ENCODE measurements at regions not wholly inside any gene's neighbourhood (a gene's known extent, or its start where the extent isn't known, plus 50 kb on each side); places are given as distances from the start of the nearest gene placed in this dataset.

DNA sequence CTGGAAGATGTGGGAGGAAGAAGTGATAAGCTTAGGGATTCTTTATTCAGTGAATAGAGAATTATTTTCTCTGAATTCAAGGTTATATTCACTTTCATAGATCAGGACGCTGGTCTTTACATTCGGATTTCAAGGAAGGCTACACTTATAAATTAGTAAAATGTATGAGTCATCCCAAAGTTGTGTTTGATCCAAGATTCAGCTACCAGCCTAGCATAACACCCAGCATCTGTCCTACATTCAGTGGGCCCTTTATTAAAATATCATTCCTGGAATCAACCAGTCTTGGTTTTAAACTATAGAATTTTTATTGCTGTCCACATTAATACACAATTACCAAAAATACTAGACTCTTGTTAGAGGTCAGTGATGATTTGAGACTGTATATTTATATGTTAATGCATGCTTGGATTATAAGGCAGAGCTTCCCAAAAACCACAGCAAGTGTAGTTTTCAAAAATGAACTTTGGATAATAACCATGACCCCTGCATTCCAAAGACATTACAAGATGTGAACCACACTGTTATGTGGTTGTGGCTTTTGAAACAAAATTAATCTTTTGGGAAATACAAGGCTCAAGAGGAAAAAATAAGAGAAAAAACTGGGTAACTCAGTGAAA lies 210.7 kb upstream of the CNR1 start:
- no peak for ATAC-seq (ENCODE audit: low read depth)
- Mint-ChIP-seq H3K27me3 (peaks cover 3% of the 10 kb centered on the region), H3K4me3 (no peak overlapping the region), H3K9me3 (no peaks in the 10 kb centered on the region), H3K36me3 (no peaks in the 10 kb centered on the region), H3K27ac (no peak overlapping the region), H3K4me1 (no peaks in the 10 kb centered on the region)
- DNase-seq: no peak
- POLR2A ChIA-PET: no interaction called here

- H3K4me1 Mint-ChIP-seq: no peaks in the 10 kb centered on the region
- no peak overlapping the region for H3K4me3 Mint-ChIP-seq
- peaks cover 3% of the 10 kb centered on the region for H3K27me3 Mint-ChIP-seq
- DNase-seq (no peak), ATAC-seq (ENCODE audit: low read depth) (no peak)
- no peak overlapping the region for H3K27ac Mint-ChIP-seq
- no peaks in the 10 kb centered on the region for H3K36me3 Mint-ChIP-seq
- POLR2A ChIA-PET: no interaction called here
- H3K9me3 Mint-ChIP-seq: no peaks in the 10 kb centered on the region
These were observed 210.1 kb upstream of the CNR1 start for GRCh38 chr6:88376197-88376596.

DNA sequence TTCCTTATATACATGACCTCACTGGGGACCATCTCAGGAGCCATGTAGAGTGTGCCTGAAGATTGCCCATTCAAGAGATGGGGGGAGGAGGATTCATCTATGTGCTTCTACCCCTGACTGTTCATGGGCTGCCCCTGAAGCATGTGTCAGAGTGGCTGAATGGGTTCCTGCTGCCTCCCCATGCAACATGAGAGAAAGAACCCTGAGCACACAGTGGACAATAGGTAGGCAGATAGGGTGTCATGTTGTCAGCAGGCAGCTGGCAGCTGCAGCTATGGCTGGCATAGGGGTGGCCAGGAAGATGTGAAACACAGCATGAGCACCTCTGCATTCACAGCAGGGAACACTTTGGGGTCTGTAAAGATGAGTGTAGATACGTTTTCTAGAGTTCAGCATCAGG lies 208.4 kb upstream of the CNR1 start:
- H3K4me3 Mint-ChIP-seq: no peak overlapping the region
- no peaks in the 10 kb centered on the region for H3K36me3 Mint-ChIP-seq
- H3K27me3 Mint-ChIP-seq: peaks cover 3% of the 10 kb centered on the region
- H3K27ac Mint-ChIP-seq: no peak overlapping the region
- DNase-seq: no peak
- no peaks in the 10 kb centered on the region for H3K4me1 Mint-ChIP-seq
- POLR2A ChIA-PET: no interaction called here
- no peaks in the 10 kb centered on the region for H3K9me3 Mint-ChIP-seq
- ATAC-seq (ENCODE audit: low read depth): no peak

DNA sequence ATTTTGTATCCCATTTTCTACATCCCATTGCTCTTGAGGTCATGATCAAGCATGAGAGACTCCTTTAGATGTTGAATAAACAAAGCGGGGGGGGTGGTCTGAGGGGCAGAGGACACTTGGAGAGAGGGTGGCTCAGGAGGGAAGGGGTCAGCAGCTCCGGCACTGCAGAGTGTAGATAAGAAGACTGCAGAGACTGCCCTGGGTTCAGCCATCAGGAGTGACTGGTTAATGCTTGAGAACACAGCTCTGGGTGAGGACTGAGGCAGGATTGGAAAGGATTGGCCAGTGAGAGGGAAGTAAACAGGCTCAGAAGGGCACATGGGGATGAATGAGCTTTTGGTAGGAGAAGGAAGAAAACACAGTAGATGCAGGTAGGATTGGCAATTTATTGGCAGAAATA lies 205.3 kb upstream of the CNR1 start:
- ATAC-seq (ENCODE audit: low read depth) (no peak), DNase-seq (no peak)
- POLR2A ChIA-PET: no interaction called here
- H3K36me3 Mint-ChIP-seq: no peaks in the 10 kb centered on the region
- H3K27me3 Mint-ChIP-seq: peaks cover 3% of the 10 kb centered on the region
- H3K4me1 Mint-ChIP-seq: no peaks in the 10 kb centered on the region
- no peak overlapping the region for H3K27ac Mint-ChIP-seq
- H3K4me3 Mint-ChIP-seq: no peak overlapping the region
- H3K9me3 Mint-ChIP-seq: no peaks in the 10 kb centered on the region

DNA sequence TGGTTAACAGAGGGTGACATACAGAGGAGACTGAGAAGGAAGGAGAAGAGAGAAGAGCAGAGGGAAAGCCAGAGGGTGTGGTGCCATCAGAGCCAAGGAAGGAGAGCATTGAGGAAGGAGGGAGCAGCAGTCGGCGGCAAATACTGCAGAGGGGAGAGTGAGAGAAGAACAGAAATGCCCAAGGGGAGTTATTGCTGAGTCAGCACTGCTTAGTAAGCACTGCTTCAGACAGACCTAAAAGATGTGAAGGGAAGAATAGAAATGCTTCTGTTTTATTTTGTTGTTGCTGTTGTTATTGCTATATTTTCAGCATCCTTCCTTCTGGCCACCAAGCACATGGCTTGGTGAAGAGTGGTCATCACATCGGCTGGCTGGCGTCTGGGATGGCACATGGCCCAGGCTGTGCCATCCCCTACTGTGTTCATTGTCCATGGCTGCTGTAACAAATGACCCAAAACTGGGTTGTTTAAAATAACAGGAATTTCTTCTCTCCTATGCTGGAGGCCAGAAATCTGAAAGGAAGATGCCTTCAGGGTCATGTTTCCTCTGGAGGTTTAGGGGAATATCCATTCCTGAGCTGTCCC lies 204.1 kb upstream of the CNR1 start:
- H3K4me1 Mint-ChIP-seq: no peaks in the 10 kb centered on the region
- H3K9me3 Mint-ChIP-seq: no peaks in the 10 kb centered on the region
- no peak overlapping the region for H3K27ac Mint-ChIP-seq
- peaks cover under 1% of the 10 kb centered on the region for H3K27me3 Mint-ChIP-seq
- ATAC-seq (ENCODE audit: low read depth) (no peak), DNase-seq (no peak)
- no peak overlapping the region for H3K4me3 Mint-ChIP-seq
- no peaks in the 10 kb centered on the region for H3K36me3 Mint-ChIP-seq
- POLR2A ChIA-PET: no interaction called here

- no peak for DNase-seq
- H3K9me3 Mint-ChIP-seq: no peaks in the 10 kb centered on the region
- H3K4me1 Mint-ChIP-seq: no peaks in the 10 kb centered on the region
- POLR2A ChIA-PET: no interaction called here
- H3K27ac Mint-ChIP-seq: no peak overlapping the region
- H3K4me3 Mint-ChIP-seq: no peak overlapping the region
- no peak for ATAC-seq (ENCODE audit: low read depth)
- no peaks in the 10 kb centered on the region for H3K36me3 Mint-ChIP-seq
- H3K27me3 Mint-ChIP-seq: no peaks in the 10 kb centered on the region
These were observed 203.1 kb upstream of the CNR1 start for GRCh38 chr6:88369262-88369661.

- no peak overlapping the region for H3K4me3 Mint-ChIP-seq
- no peak overlapping the region for H3K27ac Mint-ChIP-seq
- ATAC-seq (ENCODE audit: low read depth) (no peak), DNase-seq (no peak)
- H3K36me3 Mint-ChIP-seq: no peaks in the 10 kb centered on the region
- no peaks in the 10 kb centered on the region for H3K27me3 Mint-ChIP-seq
- H3K9me3 Mint-ChIP-seq: no peaks in the 10 kb centered on the region
- H3K4me1 Mint-ChIP-seq: no peaks in the 10 kb centered on the region
- POLR2A ChIA-PET: no interaction called here
These were observed 202.1 kb upstream of the CNR1 start for GRCh38 chr6:88368071-88368787.

DNA sequence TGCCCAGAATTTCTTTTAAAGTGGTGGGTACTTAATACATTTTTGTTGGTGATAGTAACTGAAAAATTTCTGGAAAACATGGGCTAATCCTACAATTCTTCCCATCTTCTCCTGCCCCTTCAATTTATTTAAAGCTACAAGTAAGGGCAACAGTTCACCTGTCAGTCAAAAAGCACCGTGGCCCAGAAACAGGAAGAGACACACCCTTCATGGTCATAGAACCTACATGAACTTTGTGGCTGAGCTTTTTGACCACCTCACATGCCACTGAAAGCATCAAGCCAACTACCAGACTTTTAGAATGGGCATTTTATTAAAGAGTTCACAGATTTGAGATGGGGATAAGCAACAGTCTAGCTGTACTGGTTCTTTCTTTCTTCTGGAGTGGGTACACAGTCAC lies 201.1 kb upstream of the CNR1 start:
- Mint-ChIP-seq H3K4me1 (no peaks in the 10 kb centered on the region), H3K9me3 (no peaks in the 10 kb centered on the region), H3K27ac (no peak overlapping the region), H3K27me3 (no peaks in the 10 kb centered on the region), H3K36me3 (no peaks in the 10 kb centered on the region), H3K4me3 (no peak overlapping the region)
- POLR2A ChIA-PET: no interaction called here
- DNase-seq (no peak), ATAC-seq (ENCODE audit: low read depth) (no peak)

DNA sequence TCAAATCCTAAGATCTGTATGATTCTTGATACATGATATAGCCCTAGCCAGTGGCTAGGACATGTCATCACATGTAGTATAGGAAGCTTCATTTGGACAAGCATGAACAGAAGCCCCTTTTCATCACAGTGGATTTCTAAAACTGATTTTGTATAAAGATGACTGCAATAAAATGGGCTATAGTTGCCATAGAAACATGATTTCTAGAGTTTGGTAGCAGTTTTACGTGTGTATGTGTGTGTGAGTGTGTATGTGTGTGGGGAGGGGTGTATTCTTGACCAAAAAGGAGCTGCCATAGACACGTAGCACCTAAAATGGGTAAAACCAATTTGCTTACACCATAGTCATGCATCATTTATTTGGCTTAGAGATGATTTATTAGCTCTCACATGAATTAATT lies 200.5 kb upstream of the CNR1 start:
- no peak for DNase-seq
- POLR2A ChIA-PET: no interaction called here
- Mint-ChIP-seq H3K4me3 (no peak overlapping the region), H3K27me3 (no peaks in the 10 kb centered on the region), H3K36me3 (no peaks in the 10 kb centered on the region), H3K9me3 (no peaks in the 10 kb centered on the region), H3K27ac (no peak overlapping the region), H3K4me1 (no peaks in the 10 kb centered on the region)
- no peak for ATAC-seq (ENCODE audit: low read depth)

DNA sequence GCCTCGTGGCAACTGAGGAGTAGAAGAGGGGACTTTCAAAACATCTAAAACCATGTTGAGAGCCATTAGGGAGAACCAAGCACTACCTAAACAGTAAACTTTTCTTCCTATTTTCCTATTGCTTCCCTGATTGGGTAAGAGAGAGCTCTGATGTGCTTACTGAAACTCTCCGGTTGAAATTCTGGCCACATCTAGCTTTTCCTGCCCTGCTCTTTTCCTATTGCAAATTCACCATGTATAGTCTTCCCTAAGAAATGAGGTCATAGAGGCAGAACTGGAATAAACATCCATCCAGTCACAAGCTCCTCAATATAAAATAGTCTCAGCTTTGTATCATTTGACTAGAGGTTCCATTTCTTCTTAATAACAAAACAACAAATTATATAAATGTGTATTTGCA lies 199.5 kb upstream of the CNR1 start:
- Mint-ChIP-seq H3K27me3 (no peaks in the 10 kb centered on the region), H3K36me3 (no peaks in the 10 kb centered on the region), H3K9me3 (no peaks in the 10 kb centered on the region), H3K27ac (no peak overlapping the region), H3K4me3 (no peak overlapping the region), H3K4me1 (no peaks in the 10 kb centered on the region)
- POLR2A ChIA-PET: no interaction called here
- ATAC-seq (ENCODE audit: low read depth) (no peak), DNase-seq (no peak)

DNA sequence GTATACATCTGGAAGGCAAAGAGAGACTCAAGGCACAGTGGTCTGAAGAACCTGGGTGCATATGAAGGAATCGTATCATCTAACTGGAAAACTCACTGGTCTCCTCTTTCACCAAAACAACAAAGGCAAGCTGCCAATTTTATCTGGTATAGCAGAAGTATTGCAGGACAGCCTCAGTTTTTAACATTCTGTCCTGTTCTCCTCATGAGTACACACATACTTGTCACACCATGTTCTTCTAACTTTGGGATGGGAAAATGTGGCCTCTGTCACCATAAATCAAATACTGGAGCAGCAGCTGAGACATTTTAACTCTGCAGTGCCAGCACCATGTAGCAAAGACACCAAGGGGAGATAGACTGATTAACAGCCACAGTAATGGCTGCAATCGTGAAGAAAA lies 199.1 kb upstream of the CNR1 start:
- H3K4me3 Mint-ChIP-seq: no peak overlapping the region
- DNase-seq (no peak), ATAC-seq (ENCODE audit: low read depth) (no peak)
- H3K36me3 Mint-ChIP-seq: no peaks in the 10 kb centered on the region
- POLR2A ChIA-PET: no interaction called here
- H3K4me1 Mint-ChIP-seq: no peaks in the 10 kb centered on the region
- H3K27me3 Mint-ChIP-seq: no peaks in the 10 kb centered on the region
- no peak overlapping the region for H3K27ac Mint-ChIP-seq
- no peaks in the 10 kb centered on the region for H3K9me3 Mint-ChIP-seq

- ATAC-seq (ENCODE audit: low read depth) (no peak), DNase-seq (no peak)
- Mint-ChIP-seq H3K9me3 (no peaks in the 10 kb centered on the region), H3K4me3 (no peak overlapping the region), H3K27ac (no peak overlapping the region), H3K4me1 (no peaks in the 10 kb centered on the region), H3K27me3 (no peaks in the 10 kb centered on the region), H3K36me3 (no peaks in the 10 kb centered on the region)
- POLR2A ChIA-PET: no interaction called here
These were observed 195.6 kb upstream of the CNR1 start for GRCh38 chr6:88361754-88362153.

- Mint-ChIP-seq H3K4me3 (no peak overlapping the region), H3K27me3 (no peaks in the 10 kb centered on the region), H3K36me3 (no peaks in the 10 kb centered on the region), H3K9me3 (no peaks in the 10 kb centered on the region), H3K4me1 (no peaks in the 10 kb centered on the region), H3K27ac (no peak overlapping the region)
- ATAC-seq (ENCODE audit: low read depth) (no peak), DNase-seq (no peak)
- POLR2A ChIA-PET: no interaction called here
These were observed 195.2 kb upstream of the CNR1 start for GRCh38 chr6:88361298-88361697.

DNA sequence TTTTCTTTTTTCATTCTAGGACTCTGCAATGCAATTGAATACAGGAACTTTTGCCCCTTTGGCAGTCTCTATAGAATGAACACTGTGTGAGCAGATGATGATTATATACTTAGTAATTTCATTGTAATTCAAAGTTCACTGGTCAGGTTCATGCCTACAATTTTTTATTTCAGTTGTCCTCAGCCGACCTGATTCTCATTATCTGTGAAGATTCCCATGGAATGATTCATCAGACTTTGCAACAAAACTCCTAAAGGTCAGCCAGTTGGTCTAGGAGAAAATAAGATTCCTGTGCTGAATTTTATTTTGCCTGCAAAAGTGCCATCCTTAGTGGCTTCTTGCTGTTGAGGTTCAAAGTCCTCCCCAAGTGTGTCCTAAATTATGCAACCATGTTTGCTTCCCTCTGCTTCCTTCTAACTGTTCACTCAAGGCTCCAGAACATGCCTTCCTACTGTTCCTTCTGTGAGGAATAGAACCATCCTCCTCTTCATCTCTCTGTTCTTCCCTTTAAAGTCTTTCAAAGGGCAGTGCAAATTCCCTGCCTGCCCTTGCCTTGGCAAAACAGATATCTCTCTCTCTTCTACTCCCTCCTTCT lies 194.2 kb upstream of the CNR1 start:
- no peak overlapping the region for H3K27ac Mint-ChIP-seq
- POLR2A ChIA-PET: no interaction called here
- no peaks in the 10 kb centered on the region for H3K9me3 Mint-ChIP-seq
- ATAC-seq (ENCODE audit: low read depth) (no peak), DNase-seq (no peak)
- no peaks in the 10 kb centered on the region for H3K27me3 Mint-ChIP-seq
- no peaks in the 10 kb centered on the region for H3K36me3 Mint-ChIP-seq
- H3K4me3 Mint-ChIP-seq: no peak overlapping the region
- no peaks in the 10 kb centered on the region for H3K4me1 Mint-ChIP-seq

Measured in activated naive CD8-positive, alpha-beta T cell treated with anti-CD3 and anti-CD28 coated beads, Interleukin-2, amount 10 ng/mL, durations not matched to agents 7 days and 5 days (primary cell).